ENCODE measurements at regions not wholly inside any gene's neighbourhood (a gene's known extent, or its start where the extent isn't known, plus 50 kb on each side); places are given as distances from the start of the nearest gene placed in this dataset.

DNA sequence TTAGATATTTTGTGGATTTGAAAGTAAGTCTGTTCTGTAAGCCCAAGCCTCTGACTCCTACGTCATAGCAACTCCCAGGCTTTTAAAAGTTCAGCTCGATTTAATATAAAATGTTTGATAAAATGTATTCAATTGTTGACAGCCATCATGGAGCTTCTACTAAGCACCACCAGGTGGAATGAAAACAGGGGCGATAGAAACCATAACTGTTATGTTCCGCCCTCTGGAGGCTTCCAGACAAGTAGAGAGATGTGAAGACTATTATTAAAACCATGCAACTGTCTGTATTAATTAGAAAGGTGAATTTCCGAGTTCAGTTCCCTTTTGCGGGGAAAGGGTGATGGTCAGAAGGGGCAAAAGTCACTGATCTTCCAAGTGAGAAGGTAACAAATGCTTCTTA, 292.2 kb downstream of the NR2F2 start:
- no peak for TF ChIP-seq POLR2A (IDR thresholded peaks at IDR 0.05)
- TF ChIP-seq, protein P1, sequence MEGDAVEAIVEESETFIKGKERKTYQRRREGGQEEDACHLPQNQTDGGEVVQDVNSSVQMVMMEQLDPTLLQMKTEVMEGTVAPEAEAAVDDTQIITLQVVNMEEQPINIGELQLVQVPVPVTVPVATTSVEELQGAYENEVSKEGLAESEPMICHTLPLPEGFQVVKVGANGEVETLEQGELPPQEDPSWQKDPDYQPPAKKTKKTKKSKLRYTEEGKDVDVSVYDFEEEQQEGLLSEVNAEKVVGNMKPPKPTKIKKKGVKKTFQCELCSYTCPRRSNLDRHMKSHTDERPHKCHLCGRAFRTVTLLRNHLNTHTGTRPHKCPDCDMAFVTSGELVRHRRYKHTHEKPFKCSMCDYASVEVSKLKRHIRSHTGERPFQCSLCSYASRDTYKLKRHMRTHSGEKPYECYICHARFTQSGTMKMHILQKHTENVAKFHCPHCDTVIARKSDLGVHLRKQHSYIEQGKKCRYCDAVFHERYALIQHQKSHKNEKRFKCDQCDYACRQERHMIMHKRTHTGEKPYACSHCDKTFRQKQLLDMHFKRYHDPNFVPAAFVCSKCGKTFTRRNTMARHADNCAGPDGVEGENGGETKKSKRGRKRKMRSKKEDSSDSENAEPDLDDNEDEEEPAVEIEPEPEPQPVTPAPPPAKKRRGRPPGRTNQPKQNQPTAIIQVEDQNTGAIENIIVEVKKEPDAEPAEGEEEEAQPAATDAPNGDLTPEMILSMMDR (IDR thresholded peaks at IDR 0.05) = no peak

All from heart left ventricle (tissue), 13 donors.